GM19397 (cell line): ENCODE measurements at regions not wholly inside any gene's neighbourhood (a gene's known extent, or its start where the extent isn't known, plus 50 kb on each side); places are given as distances from the start of the nearest gene placed in this dataset.
"Not testable (repeated sequence)": the region's sequence is repeated elsewhere in the genome, so short reads cannot be mapped to it uniquely, and the experiment has no call there.

Experiments
- ATAC-seq: cut with Tn5 transposase; IDR thresholded peaks from one replicate; pipeline ENCODE4 v1.9.1; 2021; ENCODE audit warnings: mild to moderate bottlenecking, moderate library complexity; ENCODE audit not compliant: unreplicated experiment

DNA sequence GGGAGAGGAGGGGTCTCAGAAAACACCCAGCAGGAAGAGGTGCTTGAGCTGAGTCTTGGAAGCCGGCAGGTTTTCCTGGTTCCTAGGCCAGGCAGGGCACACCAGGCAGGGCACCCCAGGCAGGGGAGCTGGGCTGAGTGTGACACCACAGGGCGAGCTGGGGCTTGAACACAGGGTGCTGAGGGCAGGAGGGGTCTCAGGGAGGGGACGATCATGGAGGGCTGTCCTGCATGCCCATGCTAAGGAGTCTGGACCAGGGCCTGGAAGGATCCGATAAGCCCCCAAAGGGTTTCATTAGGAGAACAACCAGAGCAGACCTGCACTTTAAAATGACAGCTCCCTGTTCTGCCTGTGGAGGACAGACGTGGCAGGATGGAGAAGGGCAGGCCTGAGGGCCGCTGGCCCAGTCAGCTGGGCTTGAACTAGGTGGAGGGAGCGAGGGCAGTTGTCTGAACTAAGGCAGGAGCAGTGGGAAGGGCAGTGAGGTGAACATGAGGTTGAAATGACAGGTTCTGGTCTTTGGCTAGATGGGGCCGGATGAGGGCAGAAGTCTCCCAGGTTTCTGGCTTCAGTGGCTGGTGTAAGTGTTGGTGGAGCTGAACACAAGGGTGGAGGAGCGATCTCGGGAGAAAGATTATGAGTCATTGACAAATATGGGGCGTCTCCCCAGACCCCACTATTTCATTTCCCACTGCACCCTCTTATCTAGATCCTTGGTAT is 171.0 kb upstream of the PZP start:
- no peak for ATAC-seq

GRCh38 chr12:9378430-9378835 is 170.2 kb upstream of the PZP start:
- no peak for ATAC-seq

GRCh38 chr12:9372202-9372601 is 164.0 kb upstream of the PZP start:
- no peak for ATAC-seq

DNA sequence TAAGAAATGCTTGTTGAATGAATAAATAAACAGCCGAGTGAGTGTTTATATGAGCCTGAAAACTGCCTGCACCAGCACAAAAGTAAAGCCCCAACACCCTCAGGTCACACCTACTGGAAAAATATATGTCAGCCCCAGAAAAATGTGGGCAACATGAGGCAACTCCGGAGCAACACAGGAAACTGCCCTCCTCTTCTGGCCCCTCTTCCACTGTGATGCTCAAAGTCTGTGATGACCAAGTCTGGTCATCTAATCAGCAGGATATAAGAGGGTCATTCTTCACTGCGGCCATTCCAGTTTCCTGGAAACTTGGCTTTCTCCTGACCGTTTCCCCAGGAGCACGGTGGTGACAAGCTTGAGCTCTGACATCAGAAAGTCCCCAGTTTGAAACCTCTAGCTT is 159.6 kb upstream of the PZP start:
- ATAC-seq: no peak

GRCh38 chr12:9367201-9367600 is 159.0 kb upstream of the PZP start:
- ATAC-seq: no peak

GRCh38 chr12:9365296-9365695 is 157.1 kb upstream of the PZP start:
- ATAC-seq: no peak

DNA sequence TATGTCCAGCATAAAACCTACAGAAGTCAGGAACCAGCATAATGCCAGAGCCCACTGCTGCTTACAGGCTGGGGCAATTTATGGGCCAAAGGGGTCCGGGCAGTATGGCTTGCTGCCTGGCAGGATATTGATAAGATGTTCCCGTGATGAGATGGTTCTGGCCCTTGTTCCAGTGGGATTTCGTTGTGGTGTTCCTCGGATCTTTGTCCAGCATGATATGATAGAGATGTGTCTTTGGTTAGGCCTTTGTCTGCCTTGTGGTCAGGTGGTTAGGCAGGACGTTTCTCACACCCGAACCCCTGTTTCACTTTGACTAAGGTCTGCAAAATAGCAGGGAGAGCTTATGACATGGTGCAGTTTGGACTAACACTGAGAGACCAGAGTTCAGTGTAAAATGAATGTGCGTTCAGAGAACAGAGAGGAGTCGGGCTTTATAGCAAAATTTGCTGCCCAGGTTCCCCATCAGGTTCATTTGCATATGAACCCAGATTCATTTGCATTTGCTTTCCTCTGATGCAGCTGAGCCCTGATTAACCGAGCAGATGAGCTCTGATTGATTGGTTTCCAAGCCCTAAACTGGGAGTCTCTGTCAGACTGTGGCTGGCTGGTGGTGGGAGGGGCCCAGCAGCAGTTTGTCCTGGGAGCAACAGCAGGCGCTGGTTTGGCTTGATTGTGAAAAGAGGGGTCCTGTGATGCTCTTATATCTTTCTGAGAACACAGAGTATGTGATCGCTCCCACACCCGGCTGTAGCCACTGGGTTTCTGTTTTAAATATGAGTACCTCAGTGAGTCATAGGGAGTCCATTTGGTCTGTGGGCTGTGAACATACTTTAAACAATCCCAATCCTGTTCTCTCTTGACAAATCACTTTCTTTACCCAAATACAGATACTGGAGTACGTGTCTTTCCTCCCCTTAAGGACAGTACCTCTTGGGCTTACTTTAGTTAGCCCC is 156.3 kb upstream of the PZP start:
- peak; percentile 86 for ATAC-seq

DNA sequence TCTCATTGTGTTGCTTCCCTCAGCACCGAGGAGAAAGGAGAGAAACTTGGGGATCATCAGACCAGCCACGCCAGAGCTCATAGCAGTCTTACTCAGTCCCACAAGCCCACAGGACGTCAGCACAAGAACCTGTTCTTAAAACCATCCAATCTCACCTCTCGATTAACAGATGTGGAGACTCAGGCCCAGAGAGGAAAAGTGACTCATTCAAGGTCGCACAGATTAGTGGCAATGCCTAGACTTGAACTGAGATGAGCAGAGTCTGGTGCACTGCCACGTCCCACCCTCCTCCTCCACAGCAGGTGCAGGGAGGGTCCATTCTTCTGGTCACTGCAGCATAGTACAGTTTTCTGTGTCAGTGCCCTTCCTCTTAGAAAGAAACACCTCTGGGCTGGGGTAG is 154.9 kb upstream of the PZP start:
- ATAC-seq: no peak

GRCh38 chr12:9361879-9362326 is 153.7 kb upstream of the PZP start:
- ATAC-seq: no peak

GRCh38 chr12:9354009-9354754 is 146.0 kb upstream of the PZP start:
- ATAC-seq: not testable (repeated sequence)

DNA sequence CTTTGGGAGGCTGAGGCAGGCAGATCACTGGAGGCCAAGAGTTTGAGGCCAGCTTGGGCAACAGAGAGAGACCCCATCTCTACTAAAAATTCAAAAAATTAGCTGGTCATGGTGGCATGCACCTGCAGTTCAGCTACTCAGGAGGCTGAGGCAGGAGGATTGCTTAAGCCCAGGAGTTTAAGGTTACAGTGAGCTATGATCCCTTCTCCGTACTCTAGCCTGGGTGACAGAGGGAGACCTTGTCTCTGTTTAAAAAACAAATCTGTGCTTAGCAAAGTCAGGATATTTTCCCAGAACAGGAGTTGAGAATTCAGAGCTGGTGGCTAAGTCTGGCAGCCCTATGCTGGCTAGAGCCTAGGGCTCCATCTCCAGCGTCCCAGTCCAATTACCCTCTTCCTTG is 142.9 kb upstream of the PZP start:
- ATAC-seq: no peak

DNA sequence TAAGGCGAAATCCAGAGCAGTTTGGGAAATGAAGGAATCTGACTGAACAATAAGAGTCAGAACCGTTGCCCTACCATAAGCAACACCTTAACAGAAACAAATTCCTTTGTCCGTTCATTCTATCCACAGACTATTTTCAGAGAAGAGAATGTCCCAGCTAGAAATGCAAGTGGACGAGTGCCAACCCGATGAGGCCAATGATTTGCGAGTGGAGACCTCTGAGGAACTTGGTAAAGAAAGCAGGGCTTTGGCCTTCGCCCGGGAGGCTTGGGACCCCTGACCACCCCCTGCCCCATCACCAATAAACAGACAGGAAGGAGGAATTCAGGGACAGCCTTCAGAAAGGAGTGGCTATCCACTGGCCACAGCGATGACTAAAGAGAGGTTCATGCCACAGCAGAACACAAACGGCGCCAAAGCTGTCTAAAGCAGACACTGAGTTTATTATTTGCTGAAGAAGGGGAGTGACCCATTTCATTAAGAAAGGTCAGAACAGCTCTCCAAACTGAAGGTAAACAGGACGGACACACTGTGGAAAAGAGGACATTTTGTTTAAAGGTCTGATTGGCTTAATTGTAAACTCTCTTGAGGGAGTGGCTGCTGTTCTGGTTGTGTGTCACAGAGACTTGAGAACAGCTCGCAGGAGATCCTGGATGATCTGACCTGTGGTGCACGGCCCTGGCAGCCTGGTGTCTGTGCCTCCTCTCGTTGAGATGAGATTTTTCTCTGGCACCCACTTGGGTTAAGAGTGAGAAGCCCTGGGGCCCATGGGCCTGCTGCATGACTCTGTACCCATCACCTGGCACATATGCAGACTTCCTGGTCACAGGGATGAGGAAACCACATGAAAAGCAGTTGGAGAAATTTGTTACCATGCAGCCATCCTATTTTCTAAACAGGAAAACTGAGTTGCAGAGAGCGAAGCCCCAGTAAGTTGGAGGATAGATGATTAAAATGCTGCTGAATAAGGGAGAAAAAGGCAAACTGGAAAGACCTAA is 142.0 kb upstream of the PZP start:
- ATAC-seq: no peak

- ATAC-seq: no peak
Observed at GRCh38 chr12:9348906-9349518, 140.8 kb upstream of the PZP start.

DNA sequence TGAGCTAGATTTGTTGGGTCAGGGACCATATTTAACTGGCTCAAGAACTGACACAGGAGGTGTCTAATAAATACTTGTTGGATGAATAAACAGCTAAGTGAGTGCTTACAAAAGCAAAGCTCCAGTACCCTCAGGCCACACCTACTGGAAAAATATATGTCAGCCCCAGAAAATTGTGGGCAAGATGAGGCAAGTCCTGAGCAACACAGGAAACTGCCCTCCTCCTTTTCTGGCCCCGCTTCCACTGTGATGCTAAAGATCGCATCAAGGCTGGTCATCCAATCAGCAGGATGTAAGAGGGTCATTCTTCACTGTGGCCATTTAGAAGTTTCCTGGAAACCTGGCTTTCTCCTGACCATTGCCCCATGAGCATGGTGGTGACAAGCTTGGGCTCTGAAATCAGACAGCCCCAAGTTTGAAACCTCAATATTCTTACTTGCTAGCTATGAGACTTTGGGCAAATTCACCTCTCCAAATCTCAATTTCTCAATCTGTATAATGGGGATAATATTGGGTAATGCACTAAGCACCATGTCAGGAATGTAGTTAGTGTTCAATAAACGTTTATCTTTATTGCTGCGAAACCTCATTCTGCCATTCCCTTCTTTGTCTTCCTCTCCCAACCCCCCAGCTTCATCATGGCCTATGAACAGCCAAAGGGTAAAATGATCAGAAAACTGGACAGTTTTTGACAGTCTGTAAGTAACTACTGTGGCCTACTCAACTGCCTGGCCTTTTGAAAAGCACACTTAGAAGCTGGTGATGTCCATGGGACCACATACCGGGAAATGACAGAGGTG is 139.3 kb upstream of the PZP start:
- ATAC-seq: no peak

DNA sequence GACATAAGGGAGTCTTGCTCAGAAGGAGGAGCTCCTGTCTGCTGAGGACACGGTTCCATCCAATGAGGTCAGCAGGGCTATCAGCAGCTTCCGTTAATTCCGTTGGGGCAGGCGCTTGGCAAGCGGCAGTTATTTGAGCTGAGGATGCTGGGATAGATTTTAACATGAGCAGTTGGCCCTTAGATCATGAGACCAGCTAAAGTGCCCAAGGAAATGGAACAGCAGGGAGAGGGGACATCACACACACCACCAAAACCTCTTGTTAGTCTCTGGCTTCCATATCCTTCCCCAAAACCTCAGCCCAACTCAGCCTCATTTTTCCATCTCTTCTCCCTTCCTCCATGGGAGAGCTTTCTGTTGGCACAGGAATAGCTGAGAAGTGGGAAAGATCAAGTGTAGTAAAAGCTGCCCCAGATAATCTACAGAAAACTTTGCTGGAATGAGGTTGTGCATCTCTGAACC is 138.7 kb upstream of the PZP start:
- ATAC-seq: no peak

DNA sequence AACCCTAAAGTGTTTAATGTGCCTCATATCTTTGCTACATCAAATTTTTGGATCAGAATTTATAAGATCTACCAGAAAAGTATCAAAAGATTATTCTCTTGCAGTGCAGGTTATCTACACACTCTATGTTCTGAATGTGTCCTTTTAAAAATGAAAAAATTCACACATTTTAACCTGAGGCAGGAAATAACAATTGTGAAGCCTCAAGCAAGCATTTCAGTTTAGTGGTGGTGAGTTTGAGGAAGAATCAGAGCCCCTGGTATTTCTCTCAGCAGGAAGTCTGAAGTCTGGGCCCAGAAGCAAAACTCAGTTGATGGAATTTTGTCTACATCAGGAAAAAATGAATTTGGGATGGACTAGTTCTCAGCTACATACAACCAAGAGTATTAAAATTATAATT is 137.0 kb upstream of the PZP start:
- ATAC-seq: no peak

DNA sequence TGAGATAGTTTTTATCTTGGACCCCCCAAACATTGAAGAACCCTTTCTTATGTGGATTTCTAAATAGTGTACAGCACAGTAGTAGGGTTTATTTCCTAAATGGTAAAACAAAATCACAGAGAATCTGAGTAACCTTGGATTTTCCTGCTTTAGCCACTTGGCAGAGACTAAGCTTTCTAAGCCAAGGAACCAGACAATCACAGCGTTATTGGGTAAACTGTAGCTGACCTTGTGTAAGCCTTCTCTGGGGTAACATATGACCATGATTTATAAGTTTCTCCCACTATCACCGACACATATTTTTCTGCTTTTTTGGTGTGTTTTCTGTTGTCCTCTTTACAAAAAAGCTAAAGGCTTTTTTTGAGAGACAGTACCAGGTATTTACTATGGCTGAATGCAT is 136.3 kb upstream of the PZP start:
- no peak for ATAC-seq

DNA sequence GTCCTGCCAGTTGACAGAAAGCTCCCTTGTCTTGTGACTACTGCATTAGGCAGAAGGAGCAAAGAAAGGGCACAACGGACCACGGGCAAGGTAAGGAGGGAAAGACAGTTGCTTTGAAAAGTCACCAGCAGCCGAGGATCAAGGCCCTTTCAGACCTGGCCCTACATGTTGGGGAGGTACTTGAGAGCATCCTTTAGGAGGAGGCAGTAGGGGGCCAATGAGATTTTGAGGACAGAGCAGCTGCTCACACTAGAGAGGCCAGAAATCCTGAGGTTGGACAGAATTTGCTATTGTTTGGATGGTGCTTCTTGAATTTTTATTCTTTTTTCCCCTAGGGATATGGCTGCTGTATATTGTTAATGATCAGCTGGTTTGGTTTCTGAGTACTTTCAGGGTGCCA is 135.5 kb upstream of the PZP start:
- ATAC-seq: no peak
